Ascending aorta (tissue), 2 donors: ENCODE measurements at regions not wholly inside any gene's neighbourhood (a gene's known extent, or its start where the extent isn't known, plus 50 kb on each side); places are given as distances from the start of the nearest gene placed in this dataset.
"Not testable (repeated sequence)": the region's sequence is repeated elsewhere in the genome, so short reads cannot be mapped to it uniquely, and the experiment has no call there.

Source experiments
- DNase-seq, 2 donors: peaks; one replicate each; pipeline ENCODE4 v3.0.0-alpha.2; 2019; ENCODE audit warnings: low spot score in 2 of 2
- H3K27ac ChIP-seq, 2 donors: fragments of 200-600 bp; sonication (generic); one replicate each; pipeline ENCODE4 v1.5.1; 2016 to 2017; ENCODE audit warnings: mild to moderate bottlenecking in 1 of 2
- H3K27me3 ChIP-seq: fragments of 200-600 bp; sonication (generic); one replicate; pipeline ENCODE4 v1.5.1; 2017
- H3K36me3 ChIP-seq, 2 donors: fragments of 200-600 bp; sonication (generic); one replicate each; pipeline ENCODE4 v1.5.1; 2016
- H3K4me1 ChIP-seq, 2 donors: fragments of 200-600 bp; sonication (generic); one replicate each; pipeline ENCODE4 v1.5.1; 2016 to 2017; ENCODE audit warnings: mild to moderate bottlenecking in 1 of 2
- H3K4me3 ChIP-seq, 2 donors: fragments of 200-600 bp; sonication (generic); one replicate each; pipeline ENCODE4 v1.5.1; 2016 to 2017; ENCODE audit warnings: mild to moderate bottlenecking in 1 of 2
- H3K9me3 ChIP-seq, 2 donors: fragments of 200-600 bp; sonication (generic); one replicate each; pipeline ENCODE4 v1.5.1; 2016
- CTCF ChIP-seq, 3 experiments: fragments of 200-600 bp in 2 of 3; fragments of 450-650 bp in 1 of 3; sonication (generic) in 2 of 3; IDR thresholded peaks; one replicate each; pipeline ENCODE4 v1.5.1; 2016 to 2019; ENCODE audit warnings: antibody characterized with exemption in 3 of 3, mild to moderate bottlenecking in 1 of 3, moderate library complexity in 1 of 3
- intact Hi-C: fragments of 100-400 bp; cut with DNase I; formaldehyde crosslinking; loops from one replicate; pipeline ENCODE4 v1.15.1; 2023

GRCh38 chr1:19024532-19024931, 68.1 kb upstream of the IFFO2 start:
- Histone ChIP-seq H3K4me1 (no peaks in the 10 kb centered on the region), H3K36me3 (no peaks in the 10 kb centered on the region), H3K4me3 (no peak overlapping the region), H3K27me3 (no peaks in the 10 kb centered on the region), H3K27ac (no peak overlapping the region), H3K9me3 (no peaks in the 10 kb centered on the region)
- TF ChIP-seq CTCF (IDR thresholded peaks at IDR 0.05): no peak
- no peak for DNase-seq
- intact Hi-C loops: no loop called here

- H3K27ac ChIP-seq: no peak overlapping the region
- H3K36me3 ChIP-seq: no peaks in the 10 kb centered on the region
- no peak for TF ChIP-seq CTCF (IDR thresholded peaks at IDR 0.05)
- DNase-seq: no peak
- intact Hi-C loops: no loop called here
- H3K4me3 ChIP-seq: no peak overlapping the region
- no peaks in the 10 kb centered on the region for H3K4me1 ChIP-seq
- no peaks in the 10 kb centered on the region for H3K27me3 ChIP-seq
- H3K9me3 ChIP-seq: no peaks in the 10 kb centered on the region
These were observed 67.3 kb upstream of the IFFO2 start for GRCh38 chr1:19023787-19024186.

DNA sequence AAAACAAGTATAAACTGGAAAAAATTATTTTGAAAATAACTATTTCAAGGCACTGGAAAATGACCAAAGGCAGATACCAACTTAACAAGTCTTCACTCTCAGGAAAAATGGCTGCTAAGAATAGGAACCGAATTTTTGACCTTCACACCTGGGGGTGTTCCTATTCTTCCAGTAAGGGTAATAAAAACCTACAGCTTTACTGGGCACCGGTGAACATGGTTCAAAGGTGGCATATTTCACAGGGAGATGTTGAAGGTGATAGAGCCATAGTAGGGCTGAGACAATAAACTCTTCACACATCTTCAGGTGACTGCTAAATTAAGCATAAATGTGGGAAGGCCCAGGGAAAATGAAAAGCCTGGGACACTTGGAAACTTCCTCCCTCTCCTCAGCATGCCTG, 65.4 kb upstream of the IFFO2 start:
- intact Hi-C loops: no loop called here
- H3K27me3 ChIP-seq: no peaks in the 10 kb centered on the region
- no peaks in the 10 kb centered on the region for H3K36me3 ChIP-seq
- no peak overlapping the region for H3K4me3 ChIP-seq
- TF ChIP-seq CTCF (IDR thresholded peaks at IDR 0.05): no peak
- DNase-seq: peak in 1 of 2 donors; percentile 25
- no peak overlapping the region for H3K27ac ChIP-seq
- no peaks in the 10 kb centered on the region for H3K4me1 ChIP-seq
- H3K9me3 ChIP-seq: no peaks in the 10 kb centered on the region

- intact Hi-C loops: not testable (repeated sequence)
These were observed 62.8 kb upstream of the IFFO2 start for GRCh38 chr1:19019288-19019687.

GRCh38 chr1:19015476-19015875, 59.0 kb upstream of the IFFO2 start:
- Histone ChIP-seq H3K27me3 (no peaks in the 10 kb centered on the region), H3K36me3 (no peaks in the 10 kb centered on the region), H3K4me3 (no peak overlapping the region), H3K9me3 (no peaks in the 10 kb centered on the region), H3K27ac (no peak overlapping the region), H3K4me1 (peaks cover 12 to 18% of the 10 kb centered on the region in 2 donors)
- peak in 1 of 2 donors; percentile 30 for DNase-seq
- no peak for TF ChIP-seq CTCF (IDR thresholded peaks at IDR 0.05)
- intact Hi-C loops: no loop called here

More at GRCh38 chr1:19019288-19019687, 62.8 kb upstream of the IFFO2 start:
- not testable (repeated sequence) for DNase-seq, H3K27me3 ChIP-seq, H3K4me3 ChIP-seq, H3K9me3 ChIP-seq, H3K27ac ChIP-seq, H3K36me3 ChIP-seq, H3K4me1 ChIP-seq

- DNase-seq: peak in 1 of 2 donors; percentile 43
- H3K9me3 ChIP-seq: no peaks in the 10 kb centered on the region
- no peak overlapping the region for H3K27ac ChIP-seq
- no peak overlapping the region for H3K4me3 ChIP-seq
- peaks cover 17 to 24% of the 10 kb centered on the region in 2 donors for H3K4me1 ChIP-seq
- intact Hi-C loops: no loop called here
- TF ChIP-seq CTCF (IDR thresholded peaks at IDR 0.05): no peak
- no peaks in the 10 kb centered on the region for H3K27me3 ChIP-seq
- no peaks in the 10 kb centered on the region for H3K36me3 ChIP-seq
These were observed 58.3 kb upstream of the IFFO2 start for GRCh38 chr1:19014765-19015164.
